ENCODE measurements at regions not wholly inside any gene's neighbourhood (a gene's known extent, or its start where the extent isn't known, plus 50 kb on each side); places are given as distances from the start of the nearest gene placed in this dataset.

DNA sequence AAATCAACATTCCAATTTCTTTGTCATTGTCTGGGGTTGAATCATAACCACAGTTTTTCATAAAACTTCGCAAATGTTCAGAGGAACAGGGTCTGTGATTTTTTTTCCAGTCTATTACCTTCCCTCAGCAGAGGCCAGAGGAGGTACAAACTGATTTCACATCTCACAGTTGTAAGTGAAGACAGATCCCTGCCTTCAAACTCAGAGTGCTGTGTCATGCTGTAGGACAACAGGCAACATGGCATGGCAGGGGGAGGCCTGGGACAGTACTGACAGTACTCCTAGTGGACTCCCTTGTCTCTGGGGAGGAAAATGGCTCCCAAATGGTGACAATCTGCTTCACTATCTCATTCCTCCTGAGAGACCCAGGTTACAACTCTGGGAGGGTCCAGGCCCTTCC lies 308.6 kb downstream of the CDC5L start:
- no peak overlapping the region for H3K4me3 ChIP-seq (ENCODE audit: control insufficient read depth, low read depth, low read length)
- peak; percentile 88 for DNase-seq (ENCODE audit: low read depth)
- no peak for TF ChIP-seq CTCF (IDR thresholded peaks at IDR 0.05; ENCODE audit: control insufficient read depth, insufficient read depth, low read depth, low read length, missing control alignments)

GRCh38 chr6:44696686-44697085 lies 309.2 kb downstream of the CDC5L start:
- TF ChIP-seq CTCF (IDR thresholded peaks at IDR 0.05; ENCODE audit: control insufficient read depth, insufficient read depth, low read depth, low read length, missing control alignments), result no peak
- no peak for DNase-seq (ENCODE audit: low read depth)
- H3K4me3 ChIP-seq (ENCODE audit: control insufficient read depth, low read depth, low read length), result no peak overlapping the region

DNA sequence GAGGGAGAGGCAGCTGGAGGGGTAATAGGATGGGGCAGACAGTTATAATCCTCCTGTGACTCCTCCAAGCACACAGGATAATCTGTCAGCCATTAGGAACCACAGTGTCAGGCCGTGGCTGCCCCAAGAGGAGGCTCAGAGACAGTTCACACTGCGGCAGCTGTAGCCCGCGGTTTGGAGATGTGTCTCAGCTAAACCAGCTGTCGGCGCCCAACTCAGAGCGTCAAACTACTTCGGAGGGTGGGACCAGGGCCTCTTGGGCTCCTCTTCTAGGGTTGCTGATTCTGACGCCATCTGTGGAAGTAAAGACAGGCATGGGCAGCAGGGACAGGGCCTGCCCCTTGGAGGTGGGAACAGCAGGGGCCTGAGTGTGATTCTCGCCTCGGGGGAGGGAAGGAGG lies 309.8 kb downstream of the CDC5L start:
- TF ChIP-seq CTCF (IDR thresholded peaks at IDR 0.05; ENCODE audit: control insufficient read depth, insufficient read depth, low read depth, low read length, missing control alignments), result no peak
- no peak for DNase-seq (ENCODE audit: low read depth)
- H3K4me3 ChIP-seq (ENCODE audit: control insufficient read depth, low read depth, low read length), result no peak overlapping the region

DNA sequence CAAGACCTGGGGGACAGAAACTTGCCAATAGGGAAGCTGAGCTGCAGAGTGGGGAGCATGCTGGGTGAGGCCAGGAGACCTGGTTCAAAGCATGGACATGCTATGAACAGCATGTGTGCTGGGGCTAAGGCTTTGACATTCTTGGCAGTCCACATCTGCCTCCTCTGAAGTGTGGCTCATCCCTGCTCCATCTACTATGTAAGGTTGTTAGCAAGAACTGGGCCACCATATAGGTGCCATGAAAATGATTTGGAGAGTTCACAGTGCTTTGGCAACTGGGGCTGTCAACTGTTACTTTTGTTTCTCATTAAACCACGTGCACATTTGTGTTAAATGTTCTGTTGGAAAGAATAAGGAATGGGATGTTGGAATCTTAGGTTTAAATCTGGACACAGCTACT lies 311.1 kb downstream of the CDC5L start:
- DNase-seq (ENCODE audit: low read depth), result no peak
- H3K4me3 ChIP-seq (ENCODE audit: control insufficient read depth, low read depth, low read length), result no peak overlapping the region
- TF ChIP-seq CTCF (IDR thresholded peaks at IDR 0.05; ENCODE audit: control insufficient read depth, insufficient read depth, low read depth, low read length, missing control alignments), result no peak

DNA sequence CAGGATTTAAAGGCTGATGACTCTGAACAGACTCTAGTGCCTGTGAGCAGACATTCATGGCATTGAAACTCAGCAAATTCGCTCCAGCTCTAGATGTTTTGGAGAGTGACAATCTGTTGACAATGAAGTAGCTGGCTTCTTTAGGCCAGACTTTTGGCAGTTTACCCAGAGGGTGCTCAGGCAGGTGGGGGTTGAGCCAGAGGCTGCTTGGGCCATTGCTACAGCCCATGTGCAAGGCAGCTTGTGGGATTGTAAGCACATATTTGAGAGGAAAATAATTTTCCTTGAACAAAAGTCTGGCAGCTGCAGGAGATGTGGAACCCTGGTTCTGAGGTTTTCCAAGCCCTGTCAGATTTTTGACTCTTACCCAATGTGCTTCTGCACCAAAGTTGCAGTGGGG lies 311.6 kb downstream of the CDC5L start:
- no peak overlapping the region for H3K4me3 ChIP-seq (ENCODE audit: control insufficient read depth, low read depth, low read length)
- no peak for DNase-seq (ENCODE audit: low read depth)
- TF ChIP-seq CTCF (IDR thresholded peaks at IDR 0.05; ENCODE audit: control insufficient read depth, insufficient read depth, low read depth, low read length, missing control alignments), result no peak

- no peak overlapping the region for H3K4me3 ChIP-seq (ENCODE audit: control insufficient read depth, low read depth, low read length)
- TF ChIP-seq CTCF (IDR thresholded peaks at IDR 0.05; ENCODE audit: control insufficient read depth, insufficient read depth, low read depth, low read length, missing control alignments), result no peak
- DNase-seq (ENCODE audit: low read depth), result no peak
Observed at GRCh38 chr6:44699851-44700250, 312.3 kb downstream of the CDC5L start.

DNA sequence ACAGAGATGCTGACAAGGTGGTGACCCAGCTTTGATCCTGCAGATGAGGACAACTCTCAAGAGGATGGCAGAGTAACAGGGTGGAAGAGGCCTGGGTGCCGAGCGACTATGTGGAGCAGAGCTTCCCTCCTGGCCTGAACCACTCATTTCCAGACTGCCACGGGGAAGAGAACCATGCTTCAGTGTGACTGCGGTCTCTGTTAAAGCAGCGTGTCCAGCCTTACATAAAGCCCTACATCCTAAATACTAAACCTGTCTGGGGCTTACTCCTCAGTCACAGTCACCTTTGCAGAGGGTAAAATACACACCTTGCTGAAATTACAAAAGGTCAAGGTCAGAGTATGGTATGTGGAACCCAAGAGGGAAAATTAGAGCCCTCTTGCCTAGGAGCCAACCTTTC lies 312.9 kb downstream of the CDC5L start:
- H3K4me3 ChIP-seq (ENCODE audit: control insufficient read depth, low read depth, low read length), result no peak overlapping the region
- no peak for TF ChIP-seq CTCF (IDR thresholded peaks at IDR 0.05; ENCODE audit: control insufficient read depth, insufficient read depth, low read depth, low read length, missing control alignments)

More for the DNA sequence above, 312.9 kb downstream of the CDC5L start:
- no peak for DNase-seq (ENCODE audit: low read depth)

All from AG09309 (cell line).